WTC11 (cell line): ENCODE measurements at regions not wholly inside any gene's neighbourhood (a gene's known extent, or its start where the extent isn't known, plus 50 kb on each side); places are given as distances from the start of the nearest gene placed in this dataset.

Source experiments
- ATAC-seq: fragments of 200-7000 bp; cut with Tn5 transposase; 2 replicates; pipeline ENCODE4 v1.10.0; 2021; ENCODE audit warnings: mild to moderate bottlenecking, moderate library complexity
- CTCF ChIA-PET: fragments of 300-600 bp; sonication (Branson Sonifier 250); formaldehyde crosslinking; loops from one replicate; lab custom pipeline; 2021; ENCODE audit warnings: antibody characterized with exemption; lab: Charles Lee
- POLR2A ChIA-PET: fragments of 350-600 bp; sonication (Branson Sonifier 250); formaldehyde crosslinking; loops from one replicate; lab custom pipeline; 2021; ENCODE audit warnings: antibody characterized with exemption; lab: Charles Lee
- DNase-seq: peaks from one replicate; pipeline ENCODE4 v3.0.0; 2021; ENCODE audit warnings: low spot score
- H3K27ac Mint-ChIP-seq: 2 replicates; pipeline ENCODE4 v1.8.0; 2021; ENCODE audit warnings: mixed read lengths
- H3K27me3 Mint-ChIP-seq: 2 replicates; pipeline ENCODE4 v1.8.0; 2021; ENCODE audit warnings: low read depth, mild to moderate bottlenecking, moderate library complexity, mixed read lengths
- H3K36me3 Mint-ChIP-seq: 2 replicates; pipeline ENCODE4 v1.8.0; 2021; ENCODE audit warnings: mixed read lengths
- H3K4me1 Mint-ChIP-seq: 2 replicates; pipeline ENCODE4 v1.8.0; 2022; ENCODE audit warnings: mixed read lengths
- H3K4me3 Mint-ChIP-seq: 2 replicates; pipeline ENCODE4 v1.8.0; 2021; ENCODE audit warnings: mild to moderate bottlenecking, moderate library complexity, mixed read lengths
- H3K9me3 Mint-ChIP-seq: 2 replicates; pipeline ENCODE4 v1.8.0; 2021; ENCODE audit warnings: mixed read lengths
- AR ChIP-seq: fragments of 250-450 bp; sonication (Bioruptor Pico); IDR thresholded peaks from 2 replicates; pipeline ENCODE4 v1.9.0; 2021; ENCODE audit warnings: mild to moderate bottlenecking
- CREM ChIP-seq: sonication (generic); formaldehyde crosslinking; IDR thresholded peaks from 2 replicates; pipeline ENCODE4 v1.8.1; 2022; ENCODE audit warnings: mild to moderate bottlenecking, missing genetic modification reagents, moderate library complexity
- CTCF ChIP-seq: fragments of 200-600 bp; IDR thresholded peaks from 2 replicates; pipeline ENCODE4 v1.8.0; 2022; ENCODE audit warnings: antibody characterized with exemption
- FOXJ3 ChIP-seq: sonication (generic); formaldehyde crosslinking; IDR thresholded peaks from 2 replicates; pipeline ENCODE4 v1.9.0; 2021; ENCODE audit warnings: missing genetic modification reagents, mild to moderate bottlenecking, borderline replicate concordance
- FOXP4 ChIP-seq: sonication (generic); formaldehyde crosslinking; IDR thresholded peaks from 2 replicates; pipeline ENCODE4 v1.8.0; 2022; ENCODE audit warnings: mild to moderate bottlenecking, missing genetic modification reagents
- GRHL2 ChIP-seq: fragments of 250-450 bp; sonication (Bioruptor Pico); IDR thresholded peaks from 2 replicates; pipeline ENCODE4 v1.8.0; 2022; ENCODE audit warnings: mild to moderate bottlenecking, moderate library complexity; ENCODE audit not compliant: insufficient replicate concordance, severe bottlenecking
- GTF2I ChIP-seq: fragments of 250-450 bp; sonication (Bioruptor Pico); conservative IDR thresholded peaks from 2 replicates; pipeline ENCODE4 v1.4.0; 2021; ENCODE audit warnings: mild to moderate bottlenecking
- HMGXB4 ChIP-seq: sonication (generic); formaldehyde crosslinking; IDR thresholded peaks from 2 replicates; pipeline ENCODE4 v1.8.1; 2023; ENCODE audit warnings: mild to moderate bottlenecking, moderate library complexity, missing genetic modification reagents
- MYBL2 ChIP-seq: sonication (generic); formaldehyde crosslinking; IDR thresholded peaks from 2 replicates; pipeline ENCODE4 v1.8.1; 2023; ENCODE audit warnings: mild to moderate bottlenecking, moderate library complexity, missing genetic modification reagents
- NFE2L1 ChIP-seq: sonication (generic); formaldehyde crosslinking; IDR thresholded peaks from 2 replicates; pipeline ENCODE4 v1.8.1; 2023; ENCODE audit warnings: missing genetic modification reagents
- SP1 ChIP-seq: sonication (generic); formaldehyde crosslinking; conservative IDR thresholded peaks from 2 replicates; pipeline ENCODE4 v1.8.1; 2022; ENCODE audit warnings: missing genetic modification reagents
- ZMAT4 ChIP-seq: fragments of 250-450 bp; sonication (Bioruptor Pico); IDR thresholded peaks from 2 replicates; pipeline ENCODE4 v1.9.0; 2021; ENCODE audit warnings: mild to moderate bottlenecking
- ZNF416 ChIP-seq: fragments of 250-450 bp; sonication (Bioruptor Pico); IDR thresholded peaks from 2 replicates; pipeline ENCODE4 v1.9.0; 2021; ENCODE audit warnings: mild to moderate bottlenecking, inconsistent platforms
- ZNF532 ChIP-seq: fragments of 250-450 bp; sonication (Bioruptor Pico); IDR thresholded peaks from 2 replicates; pipeline ENCODE4 v1.9.0; 2021; ENCODE audit warnings: mild to moderate bottlenecking, borderline replicate concordance

- Mint-ChIP-seq H3K4me3 (no peak overlapping the region), H3K27me3 (no peaks in the 10 kb centered on the region), H3K36me3 (no peaks in the 10 kb centered on the region), H3K4me1 (no peaks in the 10 kb centered on the region), H3K27ac (no peak overlapping the region), H3K9me3 (no peaks in the 10 kb centered on the region)
- ChIA-PET CTCF (no interaction called here), POLR2A (no interaction called here)
- TF ChIP-seq FOXJ3: no peak
- no peak for TF ChIP-seq ZMAT4 (CRISPR knock-in tag)
- TF ChIP-seq SP1 (CRISPR knock-in tag): no peak
- TF ChIP-seq GRHL2 (CRISPR knock-in tag): no peak
- no peak for TF ChIP-seq CTCF
- TF ChIP-seq NFE2L1: no peak
- no peak for TF ChIP-seq GTF2I (CRISPR knock-in tag)
- TF ChIP-seq HMGXB4 (CRISPR knock-in tag): no peak
- no peak for TF ChIP-seq MYBL2
- no peak for TF ChIP-seq CREM (CRISPR knock-in tag)
- TF ChIP-seq FOXP4: no peak
- TF ChIP-seq ZNF532: no peak
- TF ChIP-seq AR: no peak
- TF ChIP-seq ZNF416 (CRISPR knock-in tag): no peak
- DNase-seq (no peak), ATAC-seq (no peak)
These were observed 224.5 kb upstream of the CDH20 start for GRCh38 chr18:61108706-61109105.
